ENCODE measurements at regions not wholly inside any gene's neighbourhood (a gene's known extent, or its start where the extent isn't known, plus 50 kb on each side); places are given as distances from the start of the nearest gene placed in this dataset.
A peak's percentile ranks its signal among the peaks of the same experiment; 100 is the strongest.

DNA sequence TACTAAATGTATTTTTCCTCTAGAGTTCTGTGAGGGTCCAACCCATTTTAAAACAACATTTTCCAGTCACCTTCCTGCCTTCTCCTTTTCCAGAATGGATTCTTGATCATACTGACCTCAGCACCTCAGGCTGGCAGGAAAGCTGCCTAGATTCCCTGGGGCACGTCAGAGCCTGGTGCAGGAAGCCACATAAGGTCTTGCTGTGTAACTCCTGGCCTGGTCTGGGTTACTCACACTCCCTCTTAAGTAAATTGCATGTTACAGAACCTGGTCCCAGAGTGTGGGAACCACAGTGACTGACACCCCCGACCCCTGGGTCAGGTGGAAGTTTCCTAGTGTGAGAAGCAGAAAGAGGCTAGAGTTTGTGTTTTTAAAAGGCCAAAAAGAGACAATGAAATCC is 209.8 kb downstream of the SPTSSA start:
- no peaks in the 10 kb centered on the region for H3K9me3 ChIP-seq (ENCODE audit: low read depth)
- DNase-seq (ENCODE audit: low spot score): no peak
- H3K4me3 Mint-ChIP-seq: no peak overlapping the region
- H3K79me2 ChIP-seq (ENCODE audit: low read depth): no peaks in the 10 kb centered on the region
- peaks cover 16% of the 10 kb centered on the region for H3K4me1 Mint-ChIP-seq
- no peaks in the 10 kb centered on the region for H3K36me3 ChIP-seq
- peaks cover 7% of the 10 kb centered on the region for H3K4me1 ChIP-seq
- TF ChIP-seq EZH2phosphoT487 (IDR thresholded peaks at IDR 0.05) (no peak), EZH2 (IDR thresholded peaks at IDR 0.05) (no peak)
- TF ChIP-seq, protein P1, sequence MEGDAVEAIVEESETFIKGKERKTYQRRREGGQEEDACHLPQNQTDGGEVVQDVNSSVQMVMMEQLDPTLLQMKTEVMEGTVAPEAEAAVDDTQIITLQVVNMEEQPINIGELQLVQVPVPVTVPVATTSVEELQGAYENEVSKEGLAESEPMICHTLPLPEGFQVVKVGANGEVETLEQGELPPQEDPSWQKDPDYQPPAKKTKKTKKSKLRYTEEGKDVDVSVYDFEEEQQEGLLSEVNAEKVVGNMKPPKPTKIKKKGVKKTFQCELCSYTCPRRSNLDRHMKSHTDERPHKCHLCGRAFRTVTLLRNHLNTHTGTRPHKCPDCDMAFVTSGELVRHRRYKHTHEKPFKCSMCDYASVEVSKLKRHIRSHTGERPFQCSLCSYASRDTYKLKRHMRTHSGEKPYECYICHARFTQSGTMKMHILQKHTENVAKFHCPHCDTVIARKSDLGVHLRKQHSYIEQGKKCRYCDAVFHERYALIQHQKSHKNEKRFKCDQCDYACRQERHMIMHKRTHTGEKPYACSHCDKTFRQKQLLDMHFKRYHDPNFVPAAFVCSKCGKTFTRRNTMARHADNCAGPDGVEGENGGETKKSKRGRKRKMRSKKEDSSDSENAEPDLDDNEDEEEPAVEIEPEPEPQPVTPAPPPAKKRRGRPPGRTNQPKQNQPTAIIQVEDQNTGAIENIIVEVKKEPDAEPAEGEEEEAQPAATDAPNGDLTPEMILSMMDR (IDR thresholded peaks at IDR 0.05): no peak
- H3F3A ChIP-seq (ENCODE audit: low read depth): no peaks in the 10 kb centered on the region
- H3K27ac ChIP-seq: no peak overlapping the region
- no peak overlapping the region for H3K4me3 ChIP-seq
- H3K27me3 ChIP-seq: no peaks in the 10 kb centered on the region
- no peak overlapping the region for H3K4me2 ChIP-seq
- no peaks in the 10 kb centered on the region for H3K9me3 Mint-ChIP-seq
- no peaks in the 10 kb centered on the region for H4K20me1 ChIP-seq (ENCODE audit: low read depth)
- H3K9ac ChIP-seq: no peak overlapping the region
- H3K27me3 Mint-ChIP-seq (ENCODE audit: insufficient read depth, low read depth): no peaks in the 10 kb centered on the region
- H2AFZ ChIP-seq (replicated peaks): no peak overlapping the region
- H3K36me3 Mint-ChIP-seq: no peaks in the 10 kb centered on the region
- H3K27ac Mint-ChIP-seq: peak overlapping the region; percentile 78

DNA sequence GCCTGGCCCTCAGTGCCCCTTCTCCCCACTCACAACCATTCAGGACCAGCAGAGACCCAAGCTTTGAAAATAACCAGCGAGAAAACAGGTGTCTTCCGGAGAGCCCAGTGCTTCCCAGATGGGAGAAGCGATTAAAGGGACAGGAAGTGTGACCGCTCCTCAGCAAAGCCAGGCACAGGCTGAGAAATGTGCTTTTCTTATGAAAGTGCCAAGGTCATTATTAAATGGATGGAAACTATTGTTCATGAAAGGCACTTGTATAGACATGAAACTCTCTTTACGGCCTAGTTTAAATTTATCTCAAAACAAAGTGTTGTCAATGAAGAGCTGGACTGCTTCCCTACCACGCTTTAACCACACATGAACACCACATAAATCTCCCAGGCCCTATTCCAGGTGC is 210.4 kb downstream of the SPTSSA start:
- H3K4me1 ChIP-seq: peaks cover 7% of the 10 kb centered on the region
- Mint-ChIP-seq H3K4me3 (no peak overlapping the region), H3K27me3 (ENCODE audit: insufficient read depth, low read depth) (no peaks in the 10 kb centered on the region), H3K9me3 (no peaks in the 10 kb centered on the region), H3K27ac (peak overlapping the region; percentile 78), H3K4me1 (peaks cover 16% of the 10 kb centered on the region), H3K36me3 (no peaks in the 10 kb centered on the region)
- H3F3A ChIP-seq (ENCODE audit: low read depth): no peaks in the 10 kb centered on the region
- no peaks in the 10 kb centered on the region for H3K27me3 ChIP-seq
- H4K20me1 ChIP-seq (ENCODE audit: low read depth): no peaks in the 10 kb centered on the region
- H3K27ac ChIP-seq: no peak overlapping the region
- H3K4me3 ChIP-seq: no peak overlapping the region
- no peak for DNase-seq (ENCODE audit: low spot score)
- no peak for TF ChIP-seq EZH2 (IDR thresholded peaks at IDR 0.05)
- TF ChIP-seq EZH2phosphoT487 (IDR thresholded peaks at IDR 0.05): no peak
- TF ChIP-seq, protein P1 (IDR thresholded peaks at IDR 0.05): no peak
- no peaks in the 10 kb centered on the region for H3K79me2 ChIP-seq (ENCODE audit: low read depth)
- H3K36me3 ChIP-seq: no peaks in the 10 kb centered on the region
- no peak overlapping the region for H2AFZ ChIP-seq (replicated peaks)
- H3K9me3 ChIP-seq (ENCODE audit: low read depth): no peaks in the 10 kb centered on the region
- H3K9ac ChIP-seq: no peak overlapping the region
- H3K4me2 ChIP-seq: no peak overlapping the region

DNA sequence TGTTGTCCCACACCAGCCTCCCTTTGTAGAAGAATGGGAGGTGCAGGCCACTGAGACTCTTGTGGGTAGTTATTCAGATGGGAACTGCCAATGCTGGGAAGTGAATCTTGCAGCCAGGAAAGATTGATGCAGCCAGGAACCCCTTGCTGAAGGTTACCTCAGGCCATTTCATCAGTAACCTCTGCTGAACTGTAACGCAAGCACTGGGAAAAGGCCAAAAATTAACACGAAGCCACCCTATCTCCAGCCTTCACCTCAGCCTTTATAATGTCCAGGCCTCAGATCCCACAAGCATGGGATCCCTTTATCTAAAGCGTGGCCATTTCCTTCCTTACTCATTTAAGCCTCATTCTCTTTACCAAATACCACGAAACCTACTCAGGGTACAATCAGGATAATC is 211.1 kb downstream of the SPTSSA start:
- Histone ChIP-seq H3K4me3 (no peak overlapping the region), H4K20me1 (ENCODE audit: low read depth) (no peaks in the 10 kb centered on the region), H3K9ac (no peak overlapping the region), H3K27ac (no peak overlapping the region), H3K9me3 (ENCODE audit: low read depth) (no peaks in the 10 kb centered on the region), H3K4me2 (no peak overlapping the region), H3K27me3 (no peaks in the 10 kb centered on the region), H3K4me1 (peaks cover 7% of the 10 kb centered on the region), H3K79me2 (ENCODE audit: low read depth) (no peaks in the 10 kb centered on the region), H3K36me3 (no peaks in the 10 kb centered on the region), H2AFZ (replicated peaks) (no peak overlapping the region), H3F3A (ENCODE audit: low read depth) (no peaks in the 10 kb centered on the region)
- no peaks in the 10 kb centered on the region for H3K36me3 Mint-ChIP-seq
- no peak for TF ChIP-seq EZH2 (IDR thresholded peaks at IDR 0.05)
- TF ChIP-seq, protein P1 (IDR thresholded peaks at IDR 0.05): no peak
- TF ChIP-seq EZH2phosphoT487 (IDR thresholded peaks at IDR 0.05): no peak
- H3K27me3 Mint-ChIP-seq (ENCODE audit: insufficient read depth, low read depth): no peaks in the 10 kb centered on the region
- no peak overlapping the region for H3K27ac Mint-ChIP-seq
- no peak for DNase-seq (ENCODE audit: low spot score)
- no peaks in the 10 kb centered on the region for H3K9me3 Mint-ChIP-seq
- no peak overlapping the region for H3K4me3 Mint-ChIP-seq
- peaks cover 16% of the 10 kb centered on the region for H3K4me1 Mint-ChIP-seq
